ENCODE measurements at regions not wholly inside any gene's neighbourhood (a gene's known extent, or its start where the extent isn't known, plus 50 kb on each side); places are given as distances from the start of the nearest gene placed in this dataset.

- H3K9ac ChIP-seq (ENCODE audit: low read length): no peak overlapping the region
- no peak overlapping the region for H3K4me2 ChIP-seq (ENCODE audit: low read depth, low read length, poor library complexity, severe bottlenecking)
- H3K27ac ChIP-seq (ENCODE audit: low read length): no peak overlapping the region
- no peaks in the 10 kb centered on the region; the same call in 1 of the 2 replicates for H3K79me2 ChIP-seq (ENCODE audit: low read length)
- peaks cover 92% of the 10 kb centered on the region for H4K20me1 ChIP-seq (ENCODE audit: insufficient read depth, low read depth, low read length)
- H3K4me3 ChIP-seq (ENCODE audit: low read length): no peak overlapping the region
- no peaks in the 10 kb centered on the region for H3K9me2 ChIP-seq (replicated peaks; ENCODE audit: insufficient read depth, low read length)
- H3K27me3 ChIP-seq (ENCODE audit: low read length): no peaks in the 10 kb centered on the region
- H3K36me3 ChIP-seq (ENCODE audit: insufficient read depth, low read length): no peaks in the 10 kb centered on the region
- H3K4me1 ChIP-seq (ENCODE audit: low read length): no peaks in the 10 kb centered on the region
- DNase-seq: no peak
- H2AFZ ChIP-seq (ENCODE audit: low read length): no peak overlapping the region
- H3K9me3 ChIP-seq (ENCODE audit: low read length): no peaks in the 10 kb centered on the region
Measured at GRCh38 chr3:72408983-72409779, 439.1 kb downstream of the SHQ1 start.

- H3K9ac ChIP-seq (ENCODE audit: low read length): no peak overlapping the region
- no peaks in the 10 kb centered on the region for H3K36me3 ChIP-seq (ENCODE audit: insufficient read depth, low read length)
- no peak overlapping the region for H3K4me3 ChIP-seq (ENCODE audit: low read length)
- no peaks in the 10 kb centered on the region for H3K79me2 ChIP-seq (ENCODE audit: low read length)
- peaks cover 92% of the 10 kb centered on the region for H4K20me1 ChIP-seq (ENCODE audit: insufficient read depth, low read depth, low read length)
- no peaks in the 10 kb centered on the region for H3K9me2 ChIP-seq (replicated peaks; ENCODE audit: insufficient read depth, low read length)
- DNase-seq: no peak
- no peak overlapping the region for H3K4me2 ChIP-seq (ENCODE audit: low read depth, low read length, poor library complexity, severe bottlenecking)
- no peak overlapping the region for H2AFZ ChIP-seq (ENCODE audit: low read length)
- no peak overlapping the region for H3K27ac ChIP-seq (ENCODE audit: low read length)
- no peaks in the 10 kb centered on the region for H3K4me1 ChIP-seq (ENCODE audit: low read length)
- H3K27me3 ChIP-seq (ENCODE audit: low read length): no peaks in the 10 kb centered on the region
- H3K9me3 ChIP-seq (ENCODE audit: low read length): no peaks in the 10 kb centered on the region
Measured at GRCh38 chr3:72407766-72408165, 440.5 kb downstream of the SHQ1 start.

GRCh38 chr3:72405943-72406566 lies 442.2 kb downstream of the SHQ1 start:
- H3K9me3 ChIP-seq (ENCODE audit: low read length): no peaks in the 10 kb centered on the region
- no peaks in the 10 kb centered on the region for H3K36me3 ChIP-seq (ENCODE audit: insufficient read depth, low read length)
- no peak overlapping the region for H3K9ac ChIP-seq (ENCODE audit: low read length)
- no peaks in the 10 kb centered on the region for H3K27me3 ChIP-seq (ENCODE audit: low read length)
- H3K4me1 ChIP-seq (ENCODE audit: low read length): no peaks in the 10 kb centered on the region
- H3K27ac ChIP-seq (ENCODE audit: low read length): no peak overlapping the region
- no peak for DNase-seq
- H2AFZ ChIP-seq (ENCODE audit: low read length): no peak overlapping the region
- H3K4me3 ChIP-seq (ENCODE audit: low read length): no peak overlapping the region
- no peaks in the 10 kb centered on the region for H3K9me2 ChIP-seq (replicated peaks; ENCODE audit: insufficient read depth, low read length)
- H3K4me2 ChIP-seq (ENCODE audit: low read depth, low read length, poor library complexity, severe bottlenecking): no peak overlapping the region
- no peaks in the 10 kb centered on the region for H3K79me2 ChIP-seq (ENCODE audit: low read length)
- H4K20me1 ChIP-seq (ENCODE audit: insufficient read depth, low read depth, low read length): peaks cover 92% of the 10 kb centered on the region

- no peak for DNase-seq
- H3K27me3 ChIP-seq (ENCODE audit: low read length): no peaks in the 10 kb centered on the region
- H3K4me2 ChIP-seq (ENCODE audit: low read depth, low read length, poor library complexity, severe bottlenecking): no peak overlapping the region
- H3K4me3 ChIP-seq (ENCODE audit: low read length): no peak overlapping the region
- no peaks in the 10 kb centered on the region for H3K79me2 ChIP-seq (ENCODE audit: low read length)
- no peaks in the 10 kb centered on the region; the same call in 1 of the 2 replicates for H3K4me1 ChIP-seq (ENCODE audit: low read length)
- peaks cover 90% of the 10 kb centered on the region for H4K20me1 ChIP-seq (ENCODE audit: insufficient read depth, low read depth, low read length)
- no peaks in the 10 kb centered on the region for H3K36me3 ChIP-seq (ENCODE audit: insufficient read depth, low read length)
- no peaks in the 10 kb centered on the region for H3K9me3 ChIP-seq (ENCODE audit: low read length)
- H2AFZ ChIP-seq (ENCODE audit: low read length): no peak overlapping the region
- H3K9ac ChIP-seq (ENCODE audit: low read length): no peak overlapping the region
- no peak overlapping the region for H3K27ac ChIP-seq (ENCODE audit: low read length)
- no peaks in the 10 kb centered on the region for H3K9me2 ChIP-seq (replicated peaks; ENCODE audit: insufficient read depth, low read length)
Measured at GRCh38 chr3:72401005-72401545, 447.2 kb downstream of the SHQ1 start.

- H3K79me2 ChIP-seq (ENCODE audit: low read length): no peaks in the 10 kb centered on the region
Measured at GRCh38 chr3:72398781-72399180, 449.5 kb downstream of the SHQ1 start.

GRCh38 chr3:72397586-72397985 lies 450.7 kb downstream of the SHQ1 start:
- no peak for DNase-seq
- Histone ChIP-seq H2AFZ (ENCODE audit: low read length) (no peak overlapping the region), H3K79me2 (ENCODE audit: low read length) (no peaks in the 10 kb centered on the region), H3K9ac (ENCODE audit: low read length) (no peak overlapping the region), H3K9me2 (replicated peaks; ENCODE audit: insufficient read depth, low read length) (no peaks in the 10 kb centered on the region), H3K27ac (ENCODE audit: low read length) (no peak overlapping the region), H4K20me1 (ENCODE audit: insufficient read depth, low read depth, low read length) (peaks cover 88% of the 10 kb centered on the region), H3K9me3 (ENCODE audit: low read length) (no peaks in the 10 kb centered on the region), H3K4me2 (ENCODE audit: low read depth, low read length, poor library complexity, severe bottlenecking) (no peak overlapping the region), H3K36me3 (ENCODE audit: insufficient read depth, low read length) (no peaks in the 10 kb centered on the region), H3K4me1 (ENCODE audit: low read length) (no peaks in the 10 kb centered on the region; the same call in 1 of the 2 replicates), H3K4me3 (ENCODE audit: low read length) (no peak overlapping the region), H3K27me3 (ENCODE audit: low read length) (no peaks in the 10 kb centered on the region; the same call in 1 of the 2 replicates)

More at GRCh38 chr3:72398781-72399180, 449.5 kb downstream of the SHQ1 start:
- no peak overlapping the region for H3K4me2 ChIP-seq (ENCODE audit: low read depth, low read length, poor library complexity, severe bottlenecking)
- DNase-seq: no peak
- no peak overlapping the region for H3K27ac ChIP-seq (ENCODE audit: low read length)
- no peak overlapping the region for H3K9ac ChIP-seq (ENCODE audit: low read length)
- no peaks in the 10 kb centered on the region for H3K9me3 ChIP-seq (ENCODE audit: low read length)
- H3K36me3 ChIP-seq (ENCODE audit: insufficient read depth, low read length): no peaks in the 10 kb centered on the region
- H3K9me2 ChIP-seq (replicated peaks; ENCODE audit: insufficient read depth, low read length): no peaks in the 10 kb centered on the region
- no peak overlapping the region for H3K4me3 ChIP-seq (ENCODE audit: low read length)
- H2AFZ ChIP-seq (ENCODE audit: low read length): no peak overlapping the region
- H3K4me1 ChIP-seq (ENCODE audit: low read length): no peaks in the 10 kb centered on the region; the same call in 1 of the 2 replicates
- peaks cover 88% of the 10 kb centered on the region for H4K20me1 ChIP-seq (ENCODE audit: insufficient read depth, low read depth, low read length)
- no peaks in the 10 kb centered on the region for H3K27me3 ChIP-seq (ENCODE audit: low read length)

- Histone ChIP-seq H3K9ac (ENCODE audit: low read length) (no peak overlapping the region), H4K20me1 (ENCODE audit: insufficient read depth, low read depth, low read length) (peaks cover 88% of the 10 kb centered on the region), H3K27ac (ENCODE audit: low read length) (no peak overlapping the region), H3K27me3 (ENCODE audit: low read length) (no peaks in the 10 kb centered on the region; the same call in 1 of the 2 replicates), H3K4me3 (ENCODE audit: low read length) (no peak overlapping the region), H3K4me1 (ENCODE audit: low read length) (no peaks in the 10 kb centered on the region; the same call in 1 of the 2 replicates), H3K4me2 (ENCODE audit: low read depth, low read length, poor library complexity, severe bottlenecking) (no peak overlapping the region), H3K9me2 (replicated peaks; ENCODE audit: insufficient read depth, low read length) (no peaks in the 10 kb centered on the region), H3K36me3 (ENCODE audit: insufficient read depth, low read length) (no peaks in the 10 kb centered on the region), H3K9me3 (ENCODE audit: low read length) (no peaks in the 10 kb centered on the region), H3K79me2 (ENCODE audit: low read length) (no peaks in the 10 kb centered on the region), H2AFZ (ENCODE audit: low read length) (no peak overlapping the region)
- no peak for DNase-seq
Measured at GRCh38 chr3:72396899-72397298, 451.3 kb downstream of the SHQ1 start.

- H4K20me1 ChIP-seq (ENCODE audit: insufficient read depth, low read depth, low read length): peaks cover 88% of the 10 kb centered on the region
- no peaks in the 10 kb centered on the region for H3K9me2 ChIP-seq (replicated peaks; ENCODE audit: insufficient read depth, low read length)
- H3K79me2 ChIP-seq (ENCODE audit: low read length): no peaks in the 10 kb centered on the region
- no peak overlapping the region for H2AFZ ChIP-seq (ENCODE audit: low read length)
- no peak overlapping the region for H3K4me2 ChIP-seq (ENCODE audit: low read depth, low read length, poor library complexity, severe bottlenecking)
- no peaks in the 10 kb centered on the region for H3K36me3 ChIP-seq (ENCODE audit: insufficient read depth, low read length)
- no peaks in the 10 kb centered on the region; the same call in 1 of the 2 replicates for H3K4me1 ChIP-seq (ENCODE audit: low read length)
- H3K27ac ChIP-seq (ENCODE audit: low read length): no peak overlapping the region
- H3K9ac ChIP-seq (ENCODE audit: low read length): no peak overlapping the region
- no peaks in the 10 kb centered on the region; the same call in 1 of the 2 replicates for H3K27me3 ChIP-seq (ENCODE audit: low read length)
- DNase-seq: no peak
- H3K4me3 ChIP-seq (ENCODE audit: low read length): no peak overlapping the region
- no peaks in the 10 kb centered on the region for H3K9me3 ChIP-seq (ENCODE audit: low read length)
Measured at GRCh38 chr3:72395776-72396311, 452.4 kb downstream of the SHQ1 start.
